ENCODE measurements at regions not wholly inside any gene's neighbourhood (a gene's known extent, or its start where the extent isn't known, plus 50 kb on each side); places are given as distances from the start of the nearest gene placed in this dataset.

DNA sequence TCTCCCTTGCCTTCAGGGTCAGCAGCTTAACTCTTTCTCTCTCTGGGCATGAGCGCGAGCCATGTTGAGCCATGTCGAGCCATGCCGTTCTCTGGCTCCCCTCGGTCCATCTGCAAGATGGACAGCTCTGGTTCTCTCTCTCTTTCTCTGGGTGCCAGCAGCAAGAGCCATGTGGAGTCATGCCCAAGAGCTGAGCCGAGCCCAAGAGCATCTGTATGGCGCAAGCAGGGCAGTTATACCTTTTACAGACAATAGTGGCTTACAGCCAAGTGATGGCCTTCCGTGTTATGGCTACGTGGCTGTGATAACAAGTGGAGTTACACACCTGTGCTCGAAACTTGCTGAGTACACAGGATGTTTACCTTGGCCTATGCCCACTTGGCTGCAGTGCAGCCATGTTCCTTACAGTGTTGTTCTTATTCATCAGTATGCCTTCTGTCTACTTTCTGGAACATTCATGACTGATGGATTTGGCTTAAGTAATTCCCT, 327.7 kb downstream of the GLRX3 start:
- DNase-seq = peak in 2 of 42 donors; percentile 2 to 12
- intact Hi-C loops (cut with DNase I) = no loop called here

DNA sequence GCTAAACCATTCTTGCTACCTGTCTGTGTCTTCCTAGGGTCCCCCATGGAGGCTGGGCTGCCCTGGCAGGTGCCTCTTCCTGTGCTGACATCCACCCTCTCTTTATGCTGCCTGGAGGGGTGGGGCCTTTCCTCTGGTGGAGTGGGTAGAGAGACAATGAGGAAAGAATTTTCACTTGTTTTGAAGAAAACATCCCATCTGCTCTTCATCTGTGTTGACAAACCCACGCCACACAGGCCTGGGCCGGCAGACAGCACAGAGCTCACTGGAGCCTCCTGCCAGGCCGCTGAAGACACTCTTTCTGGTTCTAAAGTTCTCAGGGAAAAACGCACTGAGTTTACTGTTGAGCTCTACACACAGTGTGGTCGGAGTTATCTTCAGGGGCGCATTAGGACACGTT, 328.2 kb downstream of the GLRX3 start:
- peak in 1 of 42 donors; percentile 13 for DNase-seq
- intact Hi-C loops (cut with DNase I) = no loop called here

DNA sequence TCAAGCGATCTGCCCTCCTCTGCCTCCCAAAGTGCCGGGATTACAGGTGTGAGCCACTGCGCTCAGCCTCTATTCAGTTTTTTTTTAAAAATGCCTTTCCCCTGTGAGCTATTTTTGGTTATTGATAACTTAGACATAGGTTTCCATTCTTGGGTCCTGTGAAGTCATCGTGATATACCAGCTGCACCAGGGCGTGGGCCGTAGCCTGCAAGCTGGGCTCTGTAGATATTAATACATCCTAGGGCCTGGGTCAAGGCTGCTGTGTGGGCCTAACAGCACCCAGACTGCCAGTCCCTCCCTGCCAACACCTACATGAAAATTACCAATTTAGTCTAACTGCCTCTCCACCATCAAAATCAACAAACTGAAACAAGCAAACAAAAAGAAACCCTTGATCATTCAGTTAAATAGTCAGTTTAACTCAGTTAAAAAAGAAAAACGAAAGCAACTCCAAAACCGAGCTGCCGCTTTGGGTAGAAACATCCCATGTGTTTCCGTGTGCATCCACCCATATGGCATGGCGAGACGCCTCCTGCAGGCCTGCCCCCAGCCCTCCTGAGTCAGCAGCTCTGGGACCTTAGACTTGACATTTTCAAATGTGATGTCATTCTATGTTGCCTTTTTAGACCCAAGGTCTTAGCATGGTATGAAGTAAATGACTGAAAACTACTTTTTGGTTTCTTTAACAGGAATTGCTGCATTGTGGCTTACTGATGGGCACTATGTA, 330.2 kb downstream of the GLRX3 start:
- intact Hi-C loops (cut with DNase I) = no loop called here
- peak in 1 of 42 donors; percentile 30 for DNase-seq

DNA sequence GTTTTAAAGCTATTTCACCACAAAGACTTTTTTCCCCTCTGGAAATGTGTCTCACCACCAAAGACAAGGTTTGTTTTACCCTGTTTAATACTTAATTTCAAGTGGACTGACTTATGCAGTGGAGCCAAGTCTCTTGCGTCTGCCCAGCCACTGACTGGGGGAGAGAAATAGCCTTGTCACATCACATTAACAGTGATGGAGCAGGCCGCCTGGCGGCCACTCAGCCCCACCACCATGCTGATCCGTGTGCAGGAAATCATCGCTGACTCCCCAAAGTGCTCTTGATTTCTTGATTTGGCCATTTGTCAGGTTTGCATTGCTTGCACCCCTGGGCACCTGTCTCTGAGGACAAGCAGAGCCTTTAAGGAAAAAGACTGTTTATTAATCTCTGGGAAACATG, 334.1 kb downstream of the GLRX3 start:
- peak in 1 of 42 donors; percentile 5 for DNase-seq
- intact Hi-C loops (cut with DNase I) = no loop called here

DNA sequence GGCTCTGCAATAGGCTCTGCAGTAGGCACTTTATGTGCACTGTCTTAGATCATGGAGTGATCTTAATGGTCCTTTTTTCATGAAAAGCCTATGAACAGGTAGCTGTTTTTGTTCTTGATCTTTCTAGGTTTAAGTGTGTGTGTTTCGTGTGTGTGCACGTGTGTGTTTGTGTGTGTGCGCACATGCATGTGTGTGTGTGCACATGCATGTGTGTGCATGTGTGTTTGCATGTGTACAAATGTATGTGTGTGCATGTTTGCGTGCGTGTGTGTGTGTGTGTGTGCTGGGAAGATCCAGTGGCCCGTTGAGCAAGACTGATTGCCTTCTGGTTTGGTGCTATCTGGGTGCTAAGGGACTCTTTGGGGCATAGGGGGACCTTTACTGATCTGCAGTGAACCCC, 334.8 kb downstream of the GLRX3 start:
- DNase-seq = peak in 1 of 42 donors; percentile 9
- intact Hi-C loops (cut with DNase I) = no loop called here

DNA sequence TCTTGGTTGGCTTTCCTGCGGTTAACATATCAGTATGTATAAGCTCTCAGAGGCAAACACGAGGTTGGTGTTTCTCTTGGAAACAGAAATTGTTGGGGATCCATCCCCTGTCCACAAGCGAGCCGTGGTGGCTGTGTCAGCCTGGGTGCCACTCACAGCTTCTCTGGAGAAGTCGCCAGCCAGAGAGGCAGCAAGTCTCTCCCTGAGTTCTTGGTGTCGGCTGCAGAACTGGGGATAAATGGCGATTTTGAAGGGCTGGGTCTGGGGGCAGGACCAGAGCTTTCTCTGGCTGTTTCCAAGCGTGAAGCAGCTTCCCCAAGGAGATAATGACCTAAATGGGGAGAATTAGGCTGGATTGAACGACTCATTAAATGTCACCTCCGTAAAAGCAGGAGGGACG, 335.3 kb downstream of the GLRX3 start:
- peak in 2 of 42 donors; percentile 16 to 19 for DNase-seq
- intact Hi-C loops (cut with DNase I) = no loop called here

DNA sequence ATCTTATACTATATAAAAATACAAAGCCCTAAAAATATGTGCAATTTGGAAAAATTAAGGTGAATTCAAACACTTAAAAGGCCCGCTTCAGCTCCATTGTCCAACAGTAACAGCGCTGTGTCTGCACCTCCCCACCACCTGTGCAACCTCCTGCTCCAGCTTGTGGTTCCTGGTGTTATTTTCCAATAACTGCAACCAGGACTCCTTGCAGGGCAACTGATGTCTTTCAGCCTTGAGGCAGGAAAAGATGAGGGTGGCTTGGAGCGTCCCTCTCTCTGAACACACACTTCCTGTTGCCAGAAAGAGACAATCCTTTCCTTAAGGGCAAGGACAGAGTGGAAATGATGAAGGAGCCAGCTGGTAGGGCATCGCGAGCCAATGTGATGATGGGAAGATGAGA, 336.0 kb downstream of the GLRX3 start:
- DNase-seq = peak in 1 of 42 donors; percentile 5
- intact Hi-C loops (cut with DNase I) = no loop called here

DNA sequence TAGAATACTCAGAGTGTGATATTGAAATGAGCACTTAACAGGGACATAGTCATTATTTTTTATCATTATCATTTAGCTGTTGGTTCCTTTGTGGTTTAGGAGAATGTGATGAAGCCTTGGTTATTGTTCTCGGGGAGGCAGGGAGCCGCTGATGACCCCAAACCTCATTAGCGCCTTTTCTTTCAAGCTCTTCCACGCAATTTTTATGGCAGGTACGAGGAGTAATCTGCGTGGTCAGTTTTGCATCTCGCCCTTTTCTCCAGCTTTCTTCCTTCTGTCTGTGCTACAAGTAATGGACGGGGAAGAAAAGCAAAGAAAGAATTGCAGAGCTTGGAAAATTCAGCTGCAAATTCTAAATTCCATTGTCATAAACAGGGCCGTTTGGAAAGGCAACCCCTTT, 338.4 kb downstream of the GLRX3 start:
- DNase-seq = no peak
- intact Hi-C loops (cut with DNase I) = no loop called here

DNA sequence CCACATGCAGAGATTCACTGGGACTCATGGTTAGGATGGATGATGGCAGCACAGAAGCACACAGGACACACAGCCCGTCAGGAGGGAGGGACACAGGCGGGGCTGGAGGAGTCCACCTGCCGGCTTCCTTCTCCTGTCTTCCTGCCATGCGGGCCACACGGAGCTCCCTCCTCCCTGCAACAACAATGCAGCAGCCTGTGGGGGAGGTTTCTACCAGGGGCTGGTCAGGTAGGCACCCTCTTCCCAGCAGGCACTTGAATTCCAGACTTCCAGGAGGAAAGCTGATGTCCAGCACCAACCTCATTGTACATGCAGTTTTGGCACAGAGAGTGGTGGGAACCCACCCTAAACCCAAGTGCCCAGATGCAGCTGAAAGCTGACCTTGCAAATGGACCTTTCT, 341.2 kb downstream of the GLRX3 start:
- intact Hi-C loops (cut with DNase I) = no loop called here

DNA sequence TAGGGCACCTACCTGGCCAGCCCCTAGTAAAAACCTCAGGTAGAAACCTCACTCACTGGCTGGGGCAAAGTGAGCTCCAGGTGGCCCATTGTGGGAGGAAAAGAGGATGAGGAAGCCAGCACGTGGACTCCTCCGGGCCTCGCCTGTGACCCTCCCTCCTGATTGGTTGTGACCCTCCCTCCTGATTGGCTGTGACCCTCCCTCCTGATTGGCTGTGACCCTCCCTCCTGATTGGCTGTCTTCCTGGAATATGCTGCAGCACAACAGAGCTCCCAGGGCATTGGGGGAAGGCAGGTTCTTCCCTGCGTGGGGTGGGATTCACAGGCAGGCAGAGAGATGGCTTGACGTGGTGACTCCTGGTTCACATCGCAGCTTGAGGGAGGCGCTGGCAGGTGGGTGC, 343.0 kb downstream of the GLRX3 start:
- peak in 7 of 42 donors; percentile 7 to 50 (median 20) for DNase-seq
- intact Hi-C loops (cut with DNase I) = no loop called here

More for the DNA sequence above, 341.2 kb downstream of the GLRX3 start:
- DNase-seq = no peak

DNA sequence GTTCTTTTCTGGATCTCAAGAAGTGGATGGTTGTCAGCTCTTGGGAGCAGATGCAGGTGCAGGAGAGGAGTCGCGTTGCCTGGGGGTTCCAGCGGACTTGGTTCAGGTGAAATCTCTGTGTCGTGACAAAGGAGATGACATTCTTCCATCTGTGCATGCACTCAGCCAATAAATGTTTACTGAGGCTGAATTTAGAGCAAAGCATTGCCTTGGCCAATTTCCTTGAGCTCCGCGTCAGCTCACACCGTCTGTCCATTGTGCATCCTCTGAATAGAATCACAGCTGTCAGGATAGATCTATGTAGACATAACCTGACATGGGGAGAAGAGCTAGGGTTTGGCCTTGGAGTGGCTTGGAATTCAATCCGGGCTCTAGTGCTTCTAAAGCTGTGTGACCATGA, 343.7 kb downstream of the GLRX3 start:
- no peak for DNase-seq
- intact Hi-C loops (cut with DNase I) = no loop called here

DNA sequence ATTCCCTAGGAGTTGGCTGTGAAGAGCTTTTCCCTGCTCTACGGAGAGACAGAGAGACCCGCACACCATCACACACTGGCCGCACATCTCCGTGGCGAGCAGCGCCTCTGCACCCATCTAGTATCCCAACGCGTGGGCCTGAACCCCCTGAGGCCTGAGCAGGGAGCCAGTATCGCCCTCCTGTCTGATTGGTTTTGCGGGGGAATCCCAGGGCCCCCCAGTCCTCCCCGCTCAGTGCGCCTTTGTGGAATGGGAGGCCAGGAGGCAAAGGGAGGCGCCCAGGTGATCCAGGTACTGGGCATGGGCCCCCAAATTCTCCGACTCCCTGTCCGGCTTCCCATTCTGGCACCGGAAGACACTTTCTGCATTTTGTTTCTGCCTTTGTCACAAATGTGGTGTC, 344.3 kb downstream of the GLRX3 start:
- intact Hi-C loops (cut with DNase I) = no loop called here
- DNase-seq = no peak

DNA sequence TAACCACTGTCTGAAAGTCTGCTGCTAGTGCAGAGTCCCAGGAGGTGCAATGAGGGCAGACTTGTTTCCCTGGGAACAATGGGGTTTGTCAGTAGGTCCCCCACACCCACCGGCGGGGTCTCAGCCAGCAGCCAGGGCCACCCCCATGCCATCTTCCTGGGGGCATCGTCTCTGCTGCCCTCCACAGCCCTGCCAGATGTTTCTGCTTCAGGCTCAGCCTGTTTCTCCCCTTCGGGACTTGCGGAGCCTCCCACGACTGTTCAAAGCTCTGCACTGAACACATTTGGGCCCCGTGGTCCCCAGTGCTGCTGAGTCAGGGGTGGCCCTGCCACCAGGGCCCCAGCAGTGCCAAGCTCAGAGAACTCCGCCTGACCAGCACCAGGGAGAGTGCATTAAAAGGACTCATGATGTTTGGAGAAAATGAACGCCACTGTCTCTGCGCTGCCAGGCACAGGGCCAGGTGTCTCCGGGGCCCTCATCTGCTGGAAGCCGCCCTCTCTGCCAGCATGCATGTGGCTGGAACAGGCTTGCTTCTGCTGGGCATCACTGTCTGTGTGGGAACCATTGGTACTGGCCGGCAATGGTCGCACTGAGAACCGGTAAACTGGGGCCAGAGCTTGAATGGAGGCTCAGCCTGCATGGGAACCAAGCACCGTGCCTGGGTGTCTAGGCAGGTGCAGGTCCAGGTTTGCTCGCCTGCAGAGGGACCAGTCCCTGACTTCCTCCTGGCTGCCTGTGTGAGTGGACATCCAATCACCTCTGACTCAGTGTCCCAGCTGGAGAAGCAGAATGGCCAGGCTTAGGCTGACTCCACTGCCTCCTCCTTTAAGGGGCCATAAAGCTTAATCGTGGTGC, 345.1 kb downstream of the GLRX3 start:
- peak in 4 of 42 donors; percentile 9 to 26 (median 14) for DNase-seq
- intact Hi-C loops (cut with DNase I) = no loop called here

DNA sequence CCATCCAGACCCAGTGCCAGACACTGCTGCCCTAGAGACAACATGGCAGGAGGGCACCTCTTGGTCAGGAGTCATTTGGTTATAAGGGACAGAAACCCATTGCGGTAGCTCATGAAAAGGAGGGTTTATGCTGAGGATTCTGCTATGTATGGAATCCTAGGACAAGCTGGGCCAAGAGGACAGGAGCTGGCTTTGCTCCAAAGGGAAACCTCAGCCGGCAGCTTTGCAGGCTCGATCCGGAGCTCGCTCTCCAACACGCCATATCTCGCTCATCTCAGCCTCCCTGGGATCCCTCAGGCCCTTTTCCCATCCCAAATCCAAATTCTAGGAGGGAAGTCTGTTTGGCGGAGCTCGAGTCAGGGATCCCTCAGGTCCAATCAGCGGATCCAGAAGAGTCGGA, 345.7 kb downstream of the GLRX3 start:
- no peak for DNase-seq
- intact Hi-C loops (cut with DNase I) = no loop called here

DNA sequence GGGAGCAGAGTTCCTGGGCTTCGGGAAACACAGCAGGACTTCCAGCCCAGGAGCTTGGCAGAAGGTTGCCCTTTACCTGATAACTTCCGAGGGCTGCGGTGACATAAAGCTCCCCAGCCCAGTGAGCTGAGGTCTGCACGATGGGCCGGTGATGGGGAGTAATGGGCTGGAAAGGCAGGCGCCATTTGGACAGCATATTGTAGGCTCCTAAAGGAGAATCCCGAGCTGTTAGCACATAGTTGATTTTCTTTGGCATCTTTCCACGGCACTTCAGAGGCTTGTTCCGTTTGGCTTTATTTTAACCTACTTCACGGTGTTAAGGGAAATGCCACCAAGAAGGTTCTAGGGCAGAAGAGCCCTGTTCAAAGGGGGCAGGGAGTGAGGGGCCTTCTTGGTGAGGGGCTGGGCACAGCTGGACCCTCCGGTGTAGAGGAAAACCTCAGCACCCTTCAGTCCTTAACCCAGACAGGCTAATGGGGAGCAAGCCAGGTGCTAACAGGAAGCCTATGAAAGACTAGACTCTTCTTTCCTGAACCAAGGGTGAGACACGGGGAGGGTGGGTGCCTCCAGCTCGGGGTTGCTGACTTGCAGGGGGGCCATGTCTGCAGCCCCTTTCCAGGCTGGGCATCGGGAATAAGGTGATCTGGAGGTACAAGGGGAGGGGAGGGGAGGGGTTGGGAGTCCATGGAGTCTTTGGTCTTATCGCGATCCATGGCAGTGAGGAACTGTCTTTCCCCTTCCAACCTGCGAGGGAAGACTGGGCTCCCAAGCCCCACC, 347.7 kb downstream of the GLRX3 start:
- intact Hi-C loops (cut with DNase I) = no loop called here
- no peak for DNase-seq

DNA sequence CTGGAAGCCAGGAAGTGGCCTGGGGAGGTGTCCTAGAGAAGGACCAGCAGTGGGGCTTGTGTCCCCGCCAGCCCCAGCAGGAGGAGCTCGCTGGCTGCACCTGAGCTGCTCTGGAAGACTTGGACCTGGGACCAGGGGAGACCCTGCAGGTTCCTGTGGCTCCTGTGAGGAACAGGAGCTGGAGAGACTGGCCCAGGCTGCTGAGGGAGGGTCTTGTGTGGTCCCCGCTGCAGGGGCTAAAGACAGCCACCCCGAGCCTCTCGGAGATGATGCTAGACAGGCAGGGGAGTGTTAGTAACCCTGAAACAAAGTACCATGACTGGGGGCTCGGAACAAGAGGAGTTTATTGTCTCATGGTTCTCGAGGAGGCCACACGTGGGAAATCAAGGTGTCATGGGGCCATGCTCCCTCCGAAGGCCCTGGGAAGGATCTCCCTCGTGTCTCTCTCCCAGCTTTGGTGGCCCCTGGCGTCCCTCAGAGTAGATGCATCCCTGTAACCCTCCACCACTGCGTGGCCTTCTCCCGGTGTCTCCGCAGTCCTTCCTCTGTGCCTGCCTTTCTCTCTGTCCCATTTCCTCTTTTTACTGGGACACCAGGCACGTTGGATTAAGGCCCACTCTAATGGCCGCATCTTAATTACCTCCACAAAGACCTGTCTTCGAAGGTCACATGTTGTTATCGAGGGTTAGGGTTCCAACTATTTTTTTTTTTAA, 348.4 kb downstream of the GLRX3 start:
- DNase-seq = peak in 1 of 42 donors; percentile 33
- intact Hi-C loops (cut with DNase I) = no loop called here

DNA sequence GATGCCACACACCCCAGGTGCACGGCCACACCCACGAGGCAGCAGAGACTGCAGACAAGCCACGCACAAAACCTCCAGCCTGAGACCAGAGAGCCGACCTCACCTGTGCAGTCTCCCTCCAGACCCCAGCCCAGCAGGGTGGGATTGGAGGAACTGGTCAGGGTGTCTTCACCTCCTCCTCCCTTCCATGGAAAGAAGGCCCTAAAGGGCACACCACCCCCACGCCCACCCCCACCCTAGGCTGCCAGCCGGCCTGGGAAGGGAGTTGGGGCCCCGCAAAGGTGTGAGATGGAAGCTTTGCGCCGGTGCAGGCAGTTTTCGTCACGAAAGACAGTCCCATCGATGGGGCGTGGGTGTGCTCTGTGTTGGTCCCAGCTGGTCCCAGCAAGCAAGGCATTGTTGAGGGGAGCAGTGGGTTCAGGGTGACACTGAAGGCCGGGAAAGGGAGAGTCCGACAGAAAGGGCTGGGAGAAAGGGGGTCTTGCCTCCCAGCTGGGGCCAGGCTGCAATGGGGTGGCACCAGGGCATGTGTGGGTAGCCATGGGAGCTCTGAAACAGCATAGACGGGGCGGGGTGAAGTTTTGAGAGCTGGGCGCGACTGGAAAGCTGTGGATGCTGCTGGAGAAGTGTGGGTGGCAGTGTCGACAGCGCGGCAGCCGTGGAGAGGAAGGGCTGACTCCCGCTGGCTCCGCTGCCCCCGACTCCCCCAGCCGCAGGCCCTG, 349.2 kb downstream of the GLRX3 start:
- intact Hi-C loops (cut with DNase I) = no loop called here
- peak in 13 of 42 donors; percentile 8 to 39 (median 27) for DNase-seq

Measured in head of caudate nucleus (tissue), 42 donors.